ENCODE measurements at regions not wholly inside any gene's neighbourhood (a gene's known extent, or its start where the extent isn't known, plus 50 kb on each side); places are given as distances from the start of the nearest gene placed in this dataset.

DNA sequence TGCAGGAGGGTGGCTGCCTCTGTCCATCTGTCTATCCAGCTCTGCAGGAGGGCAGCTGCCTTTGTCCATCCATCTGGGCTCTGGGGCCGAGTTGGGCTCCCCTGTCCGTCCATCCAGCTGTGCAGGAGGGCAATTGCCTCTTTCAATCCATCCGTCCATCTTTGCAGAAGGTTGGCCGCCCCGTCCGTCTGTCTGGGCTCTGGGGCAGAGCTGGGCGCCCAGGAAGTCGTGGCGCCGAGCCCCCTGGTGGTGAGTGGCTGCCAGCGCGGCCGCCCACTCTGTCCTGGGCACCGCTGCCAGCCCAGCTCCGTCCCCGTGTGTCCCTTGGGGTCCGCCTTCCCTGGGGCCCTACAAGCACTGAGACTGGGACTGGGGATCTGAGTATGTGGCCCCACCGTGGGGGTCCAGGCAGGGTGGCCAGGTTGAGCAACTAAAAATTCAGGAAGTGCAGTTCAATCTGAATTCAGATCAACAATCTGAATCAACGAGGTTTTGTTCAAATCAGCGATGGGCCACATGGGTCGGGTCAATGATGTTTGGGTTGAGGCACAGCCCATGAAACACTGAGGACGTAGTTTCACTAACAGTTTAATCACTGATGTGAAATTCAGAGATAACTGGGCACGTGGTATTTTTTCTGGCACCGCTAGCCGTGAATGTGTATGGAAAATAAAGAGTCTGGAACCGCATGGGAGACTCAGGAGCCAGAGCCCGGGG is 99.1 kb upstream of the ACTRT2 start:
- TF ChIP-seq, protein P1, sequence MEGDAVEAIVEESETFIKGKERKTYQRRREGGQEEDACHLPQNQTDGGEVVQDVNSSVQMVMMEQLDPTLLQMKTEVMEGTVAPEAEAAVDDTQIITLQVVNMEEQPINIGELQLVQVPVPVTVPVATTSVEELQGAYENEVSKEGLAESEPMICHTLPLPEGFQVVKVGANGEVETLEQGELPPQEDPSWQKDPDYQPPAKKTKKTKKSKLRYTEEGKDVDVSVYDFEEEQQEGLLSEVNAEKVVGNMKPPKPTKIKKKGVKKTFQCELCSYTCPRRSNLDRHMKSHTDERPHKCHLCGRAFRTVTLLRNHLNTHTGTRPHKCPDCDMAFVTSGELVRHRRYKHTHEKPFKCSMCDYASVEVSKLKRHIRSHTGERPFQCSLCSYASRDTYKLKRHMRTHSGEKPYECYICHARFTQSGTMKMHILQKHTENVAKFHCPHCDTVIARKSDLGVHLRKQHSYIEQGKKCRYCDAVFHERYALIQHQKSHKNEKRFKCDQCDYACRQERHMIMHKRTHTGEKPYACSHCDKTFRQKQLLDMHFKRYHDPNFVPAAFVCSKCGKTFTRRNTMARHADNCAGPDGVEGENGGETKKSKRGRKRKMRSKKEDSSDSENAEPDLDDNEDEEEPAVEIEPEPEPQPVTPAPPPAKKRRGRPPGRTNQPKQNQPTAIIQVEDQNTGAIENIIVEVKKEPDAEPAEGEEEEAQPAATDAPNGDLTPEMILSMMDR (IDR thresholded peaks at IDR 0.05; ENCODE audit: low read depth, low read length, missing control alignments) = no peak
- H3K4me3 ChIP-seq (replicated peaks; ENCODE audit: low read depth, low read length) = no peak overlapping the region
- no peak for DNase-seq (ENCODE audit: extremely low read depth, low read depth)

DNA sequence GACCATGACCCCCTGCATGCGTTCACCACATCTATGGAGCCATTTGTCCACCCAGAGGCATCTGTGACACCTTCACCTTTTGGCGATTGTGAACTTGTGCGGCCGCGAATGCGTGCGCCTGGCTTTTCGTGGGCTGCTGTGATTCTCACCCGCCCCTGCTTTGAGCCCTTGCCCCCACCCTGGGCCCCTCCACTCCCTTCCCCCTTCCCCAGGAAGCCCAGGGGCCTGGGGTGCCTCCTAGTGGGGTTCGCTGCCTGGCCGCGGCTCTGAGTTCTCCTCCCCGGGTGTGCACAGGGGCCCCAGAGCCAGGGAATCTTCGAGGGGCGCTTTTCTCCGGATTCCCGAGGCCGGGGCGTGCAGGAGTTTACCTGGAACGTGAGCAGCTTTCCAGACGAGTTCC is 97.9 kb upstream of the ACTRT2 start:
- H3K4me3 ChIP-seq (replicated peaks; ENCODE audit: low read depth, low read length) = no peak overlapping the region
- TF ChIP-seq, protein P1 (IDR thresholded peaks at IDR 0.05; ENCODE audit: low read depth, low read length, missing control alignments) = no peak
- DNase-seq (ENCODE audit: extremely low read depth, low read depth) = no peak

DNA sequence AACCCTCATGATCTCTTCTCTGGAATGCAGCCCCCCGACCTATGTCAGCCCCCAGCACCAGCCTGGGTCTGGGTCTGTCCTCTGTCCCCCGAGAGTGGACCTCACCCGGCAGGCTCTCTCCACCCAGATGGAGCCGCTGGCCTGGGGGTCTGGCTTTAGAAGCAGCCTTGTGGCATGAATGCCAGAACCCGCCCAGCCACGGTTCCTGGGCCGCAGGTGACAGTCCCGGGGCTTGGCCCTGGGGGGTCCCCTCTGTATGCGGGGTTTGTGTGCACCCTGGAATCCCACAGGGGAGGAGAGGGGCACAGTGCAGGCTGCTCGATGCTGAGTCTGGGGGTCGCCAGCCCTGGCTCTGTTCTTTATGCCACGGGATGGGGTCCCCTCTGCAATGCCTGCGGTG is 96.0 kb upstream of the ACTRT2 start:
- no peak for DNase-seq (ENCODE audit: extremely low read depth, low read depth)
- TF ChIP-seq, protein P1 (IDR thresholded peaks at IDR 0.05; ENCODE audit: low read depth, low read length, missing control alignments) = no peak
- H3K4me3 ChIP-seq (replicated peaks; ENCODE audit: low read depth, low read length) = no peak overlapping the region

DNA sequence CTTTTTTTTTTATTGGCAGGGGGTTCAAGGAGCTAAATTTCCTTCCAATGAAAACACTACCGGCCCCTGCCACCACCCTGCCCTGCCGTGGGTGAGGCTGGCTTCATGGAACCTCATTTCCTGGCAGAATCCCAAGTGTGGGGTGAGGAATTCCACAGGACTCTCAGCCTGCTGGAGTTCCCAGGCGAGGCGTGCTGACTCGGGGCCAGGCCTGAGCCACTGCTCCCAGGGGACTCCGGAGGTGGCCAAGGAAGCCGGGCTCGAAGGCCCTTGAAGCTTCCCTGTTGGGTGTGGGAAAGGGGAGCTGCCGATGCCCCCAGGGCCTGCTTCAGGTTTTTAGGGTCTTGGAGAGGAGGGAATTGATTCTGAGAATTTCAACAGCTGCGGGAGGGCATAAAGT is 95.3 kb upstream of the ACTRT2 start:
- TF ChIP-seq, protein P1 (IDR thresholded peaks at IDR 0.05; ENCODE audit: low read depth, low read length, missing control alignments) = no peak
- no peak overlapping the region for H3K4me3 ChIP-seq (replicated peaks; ENCODE audit: low read depth, low read length)
- DNase-seq (ENCODE audit: extremely low read depth, low read depth) = no peak

DNA sequence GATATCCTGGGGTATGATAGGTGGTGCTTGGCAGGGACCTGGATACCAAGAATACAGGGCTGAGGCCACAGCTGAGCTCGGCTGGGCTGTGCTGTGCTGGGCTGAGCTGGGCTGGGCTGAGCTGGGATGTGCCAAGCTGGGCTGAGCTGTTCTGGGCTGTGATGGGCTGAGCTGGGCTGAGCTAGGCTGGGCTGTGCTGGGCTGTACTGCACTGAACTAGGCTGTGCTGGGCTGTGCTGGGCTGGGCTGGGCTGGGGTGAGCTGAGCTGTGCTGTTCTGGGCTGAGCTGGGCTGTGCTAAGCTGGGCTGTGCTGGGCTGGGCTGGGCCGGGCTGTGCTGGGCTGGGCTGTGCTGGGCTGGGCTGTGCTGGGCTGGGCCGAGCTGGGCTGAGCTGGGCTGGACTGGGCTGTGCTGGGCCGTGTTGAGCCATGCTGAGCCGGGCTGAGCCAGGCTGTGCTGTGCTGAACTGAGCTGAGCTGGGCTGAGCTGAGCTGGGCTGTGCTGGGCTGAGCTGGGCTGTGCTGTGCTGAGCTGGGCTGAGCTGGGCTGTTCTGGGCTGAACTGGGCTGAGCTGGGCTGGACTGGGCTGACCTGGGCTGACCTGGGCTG is 94.7 kb upstream of the ACTRT2 start:
- TF ChIP-seq, protein P1 (IDR thresholded peaks at IDR 0.05; ENCODE audit: low read depth, low read length, missing control alignments) = no peak
- DNase-seq (ENCODE audit: extremely low read depth, low read depth) = no peak

DNA sequence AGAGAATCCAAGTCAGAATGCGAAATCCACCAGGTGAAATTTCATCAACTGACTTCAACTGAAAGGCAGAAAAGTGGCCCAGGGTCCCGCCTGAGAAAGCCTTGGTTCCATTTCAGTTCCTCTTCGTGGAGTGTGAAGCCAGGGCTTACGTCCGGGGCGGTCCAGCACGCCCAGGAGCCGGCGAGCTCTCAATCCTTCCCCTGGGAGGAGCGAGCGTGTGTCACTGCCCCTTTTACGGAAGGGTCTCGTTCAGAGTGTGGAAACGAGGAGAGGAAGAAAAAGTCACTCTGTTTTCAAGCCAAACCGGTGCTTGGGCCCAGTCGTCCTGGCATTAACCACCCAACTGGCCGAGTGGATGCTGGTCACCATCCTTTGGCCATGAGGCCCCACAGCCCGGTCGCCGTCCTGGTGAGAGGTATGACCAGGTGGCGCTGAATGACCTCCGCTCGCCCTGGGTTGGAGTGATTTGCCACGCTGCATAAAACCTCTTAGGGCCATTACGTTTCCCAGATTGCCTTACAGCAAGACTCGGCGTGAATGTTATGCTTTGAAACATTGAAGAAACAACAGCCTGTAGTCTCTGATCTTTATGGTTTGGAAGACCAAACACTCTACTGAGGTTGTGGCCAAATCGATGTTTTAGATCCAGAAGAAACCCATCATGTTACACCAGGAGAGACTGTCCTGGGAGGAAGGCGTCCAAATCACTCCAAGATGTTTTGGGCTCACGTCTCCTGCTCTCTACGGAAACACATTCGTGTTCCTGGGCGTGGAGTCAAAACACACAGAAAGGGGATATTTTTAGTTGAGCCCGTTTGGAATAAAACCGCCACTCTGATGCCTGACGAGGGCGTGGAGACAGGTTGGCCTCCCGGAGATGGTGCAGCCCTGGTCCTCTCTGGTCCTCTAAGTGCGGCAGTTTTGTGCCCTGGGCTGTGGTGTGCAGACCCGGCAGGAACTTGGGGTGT is 93.6 kb upstream of the ACTRT2 start:
- TF ChIP-seq, protein P1 (IDR thresholded peaks at IDR 0.05; ENCODE audit: low read depth, low read length, missing control alignments) = no peak
- H3K4me3 ChIP-seq (replicated peaks; ENCODE audit: low read depth, low read length) = no peak overlapping the region
- DNase-seq (ENCODE audit: extremely low read depth, low read depth) = no peak

More for the DNA sequence above, 94.7 kb upstream of the ACTRT2 start:
- no peak overlapping the region for H3K4me3 ChIP-seq (replicated peaks; ENCODE audit: low read depth, low read length)

All from HFF-Myc (cell line).